ENCODE measurements at regions not wholly inside any gene's neighbourhood (a gene's known extent, or its start where the extent isn't known, plus 50 kb on each side); places are given as distances from the start of the nearest gene placed in this dataset.
A peak's percentile ranks its signal among the peaks of the same experiment; 100 is the strongest.

DNA sequence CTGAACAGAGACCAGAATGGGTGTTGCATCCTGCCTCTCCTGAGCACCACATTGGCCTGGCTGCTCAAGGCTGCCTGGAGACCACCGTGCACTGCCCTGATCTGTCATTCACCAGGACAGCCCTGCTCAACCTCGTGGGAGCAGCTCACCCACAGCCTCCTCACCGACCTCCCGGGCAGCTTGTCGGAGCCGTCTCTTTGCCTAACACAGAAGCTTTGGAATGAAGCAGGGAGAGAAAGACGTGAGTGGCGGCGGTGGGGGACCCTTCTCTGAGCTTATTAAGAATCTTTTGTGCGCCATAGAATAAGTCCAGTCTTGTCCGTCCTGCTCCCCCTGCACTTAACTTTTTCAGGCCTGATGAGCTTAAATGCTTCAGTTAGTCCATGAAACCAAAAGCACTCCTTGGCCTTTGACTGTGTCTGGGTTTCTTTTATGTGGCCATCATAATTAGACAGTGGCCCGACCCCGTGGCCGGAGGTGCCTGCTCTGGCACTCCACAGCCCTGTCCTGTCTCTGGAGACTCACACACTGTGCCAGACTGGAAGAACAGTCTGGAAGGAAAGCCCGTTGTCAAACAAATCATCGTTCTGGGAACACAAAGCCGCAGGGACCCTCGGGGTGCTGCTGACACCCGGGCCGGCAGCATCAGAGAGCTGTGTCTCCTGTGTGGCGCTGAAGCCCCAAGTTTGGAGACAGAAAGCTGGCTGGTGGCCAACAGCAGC lies 192.8 kb downstream of the BCOR start:
- intact Hi-C loops (cut with DNase I), result no loop called here
- DNase-seq, result no peak

DNA sequence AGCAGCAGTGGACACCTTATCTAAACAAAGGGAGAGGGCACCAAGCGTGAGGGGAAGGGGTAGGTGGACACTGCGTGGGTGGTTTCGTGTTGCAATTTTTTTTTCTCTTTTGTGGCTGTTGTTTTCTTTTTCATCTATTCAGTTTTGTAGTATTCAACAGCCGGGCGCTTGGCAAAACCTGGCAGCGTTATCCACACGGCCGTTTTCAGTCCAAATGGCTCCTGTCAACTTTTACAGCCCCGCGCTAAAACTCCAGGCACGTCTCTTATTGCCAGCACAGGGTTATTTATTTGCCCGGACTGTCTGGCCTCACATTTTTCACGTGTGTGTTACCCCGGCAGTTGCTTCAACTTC lies 192.2 kb downstream of the BCOR start:
- intact Hi-C loops (cut with DNase I), result no loop called here
- peak in 2 of 42 donors; percentile 25 to 40 for DNase-seq

DNA sequence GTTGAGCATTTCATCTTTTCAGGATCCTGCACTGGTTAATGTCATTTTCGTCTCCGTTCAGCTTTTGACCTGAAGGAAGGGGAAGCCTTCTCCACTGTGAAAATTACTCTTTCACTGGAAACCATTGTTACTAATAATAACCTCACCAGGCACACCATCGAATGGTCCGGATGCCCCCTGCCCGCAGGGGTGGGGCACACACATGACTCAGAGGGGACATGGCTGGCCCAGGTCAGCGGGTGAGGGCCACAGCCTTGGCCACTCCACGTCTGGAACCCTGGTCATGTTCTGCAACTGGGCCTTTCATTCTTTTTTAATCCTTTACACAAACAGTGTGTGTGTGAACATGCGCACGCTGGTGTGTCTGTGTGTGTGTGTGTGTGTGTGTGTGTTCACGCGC lies 191.8 kb downstream of the BCOR start:
- DNase-seq, result no peak
- intact Hi-C loops (cut with DNase I), result no loop called here

DNA sequence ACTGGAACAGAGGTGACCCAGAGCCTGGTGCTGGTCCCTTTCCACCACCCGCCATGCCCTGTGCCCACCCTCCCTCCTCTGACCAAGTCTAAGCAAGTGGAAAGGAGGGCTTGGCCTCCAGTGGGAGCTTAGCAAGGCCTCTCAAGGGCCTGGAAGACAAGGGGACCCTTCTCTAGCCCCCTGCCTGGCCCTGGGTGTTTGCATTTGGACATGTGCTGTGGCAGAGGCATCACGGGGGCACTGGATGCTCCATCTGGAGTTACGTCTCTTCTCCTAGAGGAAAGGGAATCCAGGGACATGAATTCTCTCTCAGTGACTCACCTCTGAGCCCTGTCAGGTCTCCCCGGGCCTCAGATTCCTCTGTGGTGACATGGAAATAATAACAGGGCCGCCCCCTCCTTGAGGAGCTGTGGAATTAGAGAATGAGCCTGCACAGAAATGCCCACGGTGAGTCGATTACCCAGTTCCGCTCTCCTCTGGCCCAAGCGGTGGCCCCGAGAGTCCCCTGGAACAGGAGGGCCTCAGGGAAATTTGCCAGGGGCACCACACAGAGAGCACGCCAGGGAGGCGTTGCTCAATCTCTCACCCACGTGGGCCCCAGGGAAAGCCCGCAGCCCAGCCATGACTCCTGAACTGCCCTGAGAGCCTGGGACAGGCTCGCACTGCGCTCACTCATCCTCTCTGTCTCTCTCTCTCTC lies 189.6 kb downstream of the BCOR start:
- intact Hi-C loops (cut with DNase I), result no loop called here

GRCh38 chrX:39909996-39910395 lies 187.8 kb downstream of the BCOR start:
- DNase-seq, result no peak
- intact Hi-C loops (cut with DNase I), result no loop called here

More for the DNA sequence above, 189.6 kb downstream of the BCOR start:
- peak in 36 of 42 donors; percentile 9 to 66 (median 40) for DNase-seq

- DNase-seq, result peak in 38 of 42 donors; percentile 11 to 75 (median 41)
- intact Hi-C loops (cut with DNase I), result no loop called here
Measured at GRCh38 chrX:39910651-39911050, 187.1 kb downstream of the BCOR start.

- intact Hi-C loops (cut with DNase I), result no loop called here
- no peak for DNase-seq
Measured at GRCh38 chrX:39911278-39911897, 186.4 kb downstream of the BCOR start.

GRCh38 chrX:39912126-39912525 lies 185.6 kb downstream of the BCOR start:
- no peak for DNase-seq
- intact Hi-C loops (cut with DNase I), result no loop called here

DNA sequence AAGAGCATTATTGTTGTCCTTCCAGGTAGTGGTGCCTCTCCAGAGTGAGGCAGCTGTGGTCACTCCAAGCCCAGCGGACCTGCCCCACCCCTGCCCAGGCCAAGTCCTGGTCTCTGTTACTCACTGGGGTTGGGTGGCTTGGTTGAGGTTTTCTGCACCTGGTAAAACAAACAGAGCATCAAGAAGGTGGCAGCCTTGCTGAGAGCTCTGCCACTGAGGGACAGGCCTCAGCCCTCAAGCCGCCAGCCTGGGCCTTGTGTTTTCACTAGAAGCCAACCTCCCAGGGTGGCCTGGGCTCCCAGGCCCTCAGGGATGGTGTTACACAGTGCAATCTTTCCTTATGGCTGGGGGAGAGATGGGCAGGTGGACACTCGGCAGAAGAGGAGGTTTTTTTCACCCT lies 182.7 kb downstream of the BCOR start:
- intact Hi-C loops (cut with DNase I), result no loop called here
- no peak for DNase-seq

GRCh38 chrX:39915596-39915995 lies 182.2 kb downstream of the BCOR start:
- intact Hi-C loops (cut with DNase I), result no loop called here
- no peak for DNase-seq

DNA sequence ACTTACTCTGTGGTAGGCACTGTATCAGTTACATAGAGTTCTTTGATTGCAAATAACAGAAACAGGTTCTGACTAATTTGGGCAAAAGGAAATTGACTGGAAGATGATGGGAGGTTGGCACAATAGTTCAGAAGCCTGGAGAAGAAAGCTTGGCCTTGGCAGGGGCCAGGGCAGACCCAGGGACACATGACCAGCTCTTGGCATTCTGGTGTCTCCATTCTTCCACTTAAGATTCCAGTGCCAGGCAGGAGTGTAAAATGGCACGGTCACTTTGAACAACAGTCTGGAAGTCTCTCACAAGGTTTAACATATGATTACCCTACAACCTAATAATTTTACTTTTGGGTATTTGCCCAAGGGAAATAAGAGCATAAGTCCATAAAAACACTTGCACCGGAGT lies 175.9 kb downstream of the BCOR start:
- intact Hi-C loops (cut with DNase I), result no loop called here
- peak in 1 of 42 donors; percentile 14 for DNase-seq

- intact Hi-C loops (cut with DNase I), result no loop called here
Measured at GRCh38 chrX:39922488-39922887, 175.3 kb downstream of the BCOR start.

GRCh38 chrX:39922926-39923325 lies 174.8 kb downstream of the BCOR start:
- intact Hi-C loops (cut with DNase I), result no loop called here
- DNase-seq, result no peak

More at GRCh38 chrX:39922488-39922887, 175.3 kb downstream of the BCOR start:
- DNase-seq, result no peak

- intact Hi-C loops (cut with DNase I), result no loop called here
- DNase-seq, result no peak
Measured at GRCh38 chrX:39927380-39927779, 170.4 kb downstream of the BCOR start.

DNA sequence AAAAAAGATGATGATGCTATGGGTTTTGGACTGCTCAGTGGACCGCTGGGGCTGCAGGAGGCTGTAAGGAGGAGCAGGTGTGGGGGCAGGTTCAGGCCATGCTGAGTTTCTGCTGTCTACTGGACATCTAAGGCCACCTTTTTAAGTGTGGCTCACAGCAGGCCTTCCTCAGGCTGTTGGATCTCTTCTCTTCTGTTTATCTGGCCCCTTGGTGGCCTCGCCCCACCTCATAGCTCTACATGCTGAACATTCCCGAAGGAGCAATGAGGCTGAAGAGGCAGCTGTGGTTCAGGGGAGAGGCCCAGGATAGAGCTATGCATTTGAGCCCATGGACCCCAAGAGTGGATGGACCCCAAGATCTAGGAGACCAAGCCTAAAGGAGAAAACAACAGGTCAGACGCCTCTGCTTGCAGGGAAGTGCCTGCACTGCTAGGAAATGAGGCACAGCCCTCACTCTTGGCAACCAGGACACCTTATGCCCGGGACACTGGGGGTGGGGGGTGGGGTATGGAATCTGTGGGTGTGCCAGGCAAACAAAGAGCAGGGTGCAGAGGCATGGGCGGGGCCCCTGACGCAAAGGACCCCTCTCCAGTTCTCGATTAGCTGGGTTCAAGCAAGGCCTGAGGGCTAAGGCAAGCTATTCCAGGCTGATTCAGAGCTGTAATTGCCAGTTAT lies 168.9 kb downstream of the BCOR start:
- no peak for DNase-seq
- intact Hi-C loops (cut with DNase I), result no loop called here

DNA sequence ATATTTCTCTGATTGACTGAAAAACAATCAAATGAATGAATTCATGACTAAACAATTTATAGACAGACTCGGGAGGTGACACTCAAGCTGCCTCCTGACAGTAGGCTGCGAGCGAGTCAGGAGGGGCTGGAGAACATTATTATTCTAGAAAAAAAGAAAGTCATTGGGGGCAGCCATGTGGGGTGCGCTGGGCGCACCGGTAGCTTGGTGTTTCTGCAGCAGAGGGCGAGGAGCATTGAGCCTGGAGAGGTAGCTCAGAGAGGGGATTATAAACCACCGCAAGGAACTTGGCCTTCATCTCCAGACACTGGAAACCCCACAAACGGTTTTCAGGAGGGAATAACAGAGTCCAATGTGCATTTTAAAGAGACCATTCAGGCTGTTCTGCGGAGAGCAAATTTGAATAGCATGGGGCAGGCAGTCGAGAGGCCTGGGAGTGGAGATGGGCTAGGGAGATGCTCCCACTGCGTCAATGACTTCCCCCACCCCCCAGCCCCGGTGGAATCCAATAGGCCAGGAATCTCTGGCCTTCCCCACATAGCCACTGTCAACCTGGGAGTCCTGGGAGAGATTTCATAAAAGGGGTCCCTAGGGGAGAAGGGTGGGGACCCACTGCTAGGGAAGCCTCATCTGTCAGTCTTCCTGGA lies 168.3 kb downstream of the BCOR start:
- intact Hi-C loops (cut with DNase I), result no loop called here
- no peak for DNase-seq

GRCh38 chrX:39930786-39931528 lies 166.8 kb downstream of the BCOR start:
- intact Hi-C loops (cut with DNase I), result no loop called here
- DNase-seq, result no peak

GRCh38 chrX:39931529-39932282 lies 166.1 kb downstream of the BCOR start:
- DNase-seq, result no peak
- intact Hi-C loops (cut with DNase I), result no loop called here

Measured in head of caudate nucleus (tissue), 42 donors.